HepG2 (cell line): ENCODE measurements at regions not wholly inside any gene's neighbourhood (a gene's known extent, or its start where the extent isn't known, plus 50 kb on each side); places are given as distances from the start of the nearest gene placed in this dataset.

Source experiments
- ATAC-seq: fragments of 200-7000 bp; cut with Tn5 transposase; 3 replicates; pipeline ENCODE4 v1.9.1; 2020; ENCODE audit warnings: mild to moderate bottlenecking, moderate library complexity
- BruUV-seq: library from RNA; stranded (reverse); fragments of 400-500 nt; replicated peaks from 2 replicates; lab custom pipeline; 2021; lab: Mats Ljungman, UMichigan
- CTCF ChIA-PET: fragments of 300-600 bp; formaldehyde crosslinking; extraction: SDS; loops from one replicate; lab custom pipeline; 2021; ENCODE audit warnings: low total read pairs, inconsistent platforms, low intra/inter-chr PET ratio; lab: Yijun Ruan, JAX
- POLR2A ChIA-PET: fragments of 350-600 bp; sonication (Branson Sonifier 250); formaldehyde crosslinking; loops from one replicate; lab custom pipeline; 2020; ENCODE audit warnings: antibody characterized with exemption, inconsistent platforms; lab: Yijun Ruan, JAX
- DNase-seq: peaks from one replicate; pipeline ENCODE4 v3.0.0-alpha.2; 2015; ENCODE audit warnings: low spot score
- FAIRE-seq: peaks from 3 replicates; lab custom pipeline; 2011; peaks lifted over from hg19 to GRCh38; lab: Jason Lieb, UNC
- H2AFZ ChIP-seq: one replicate; pipeline ENCODE4 v1.6.1; 2011; ENCODE audit warnings: low read length, inconsistent platforms
- H3K27ac ChIP-seq: fragments of 300-600 bp; 3 replicates; pipeline ENCODE4 v1.8.0; 2011; ENCODE audit warnings: mixed run types, mild to moderate bottlenecking, mixed read lengths, low read length, inconsistent platforms; ENCODE audit not compliant: insufficient read depth; ENCODE audit errors: extremely low read length
- H3K27me3 ChIP-seq, 2 experiments: fragments of 200-600 bp in 1 of 2; 2 replicates in 1 of 2; 3 replicates in 1 of 2; pipeline versions ENCODE4 v1.6.0 to v1.8.0; 2011; ENCODE audit warnings: low read length in 2 of 2, mild to moderate bottlenecking in 2 of 2, moderate library complexity in 2 of 2, inconsistent platforms in 1 of 2; ENCODE audit not compliant: insufficient read depth in 2 of 2, control insufficient read depth in 1 of 2
- H3K36me3 ChIP-seq, 2 experiments: fragments of 200-600 bp in 1 of 2; replicated peaks in 1 of 2; 2 replicates in 1 of 2; 3 replicates in 1 of 2; pipeline versions ENCODE4 v1.5.1 to v1.8.0; 2011; ENCODE audit warnings: low read length in 2 of 2, inconsistent platforms in 1 of 2; ENCODE audit not compliant: insufficient read depth in 2 of 2, control insufficient read depth in 1 of 2
- H3K4me1 ChIP-seq: 2 replicates; pipeline ENCODE4 v1.5.1; 2012; ENCODE audit warnings: low read length, inconsistent platforms; ENCODE audit not compliant: insufficient read depth
- H3K4me2 ChIP-seq: 2 replicates; pipeline ENCODE4 v1.6.0; 2011; ENCODE audit warnings: low read depth, low read length, inconsistent platforms
- H3K4me3 ChIP-seq, 3 experiments: fragments of 200-600 bp in 1 of 3; sonication (generic), shearing (Covaris generic) in 1 of 3; replicated peaks in 1 of 3; 2 replicates each; pipeline ENCODE4 v1.5.1; 2011 to 2016; ENCODE audit warnings: low read length in 3 of 3, inconsistent platforms in 2 of 3, low read depth in 2 of 3, mild to moderate bottlenecking in 2 of 3, control low read depth in 1 of 3, mixed read lengths in 1 of 3; ENCODE audit not compliant: insufficient read depth in 1 of 3
- H3K79me2 ChIP-seq: one replicate; pipeline ENCODE4 v1.6.1; 2011; ENCODE audit warnings: low read length, inconsistent platforms; ENCODE audit not compliant: insufficient read depth
- H3K9ac ChIP-seq: 2 replicates; pipeline ENCODE4 v1.6.0; 2011; ENCODE audit warnings: mild to moderate bottlenecking, low read depth, low read length, inconsistent platforms; ENCODE audit not compliant: insufficient read depth
- H3K9me3 ChIP-seq: 2 replicates; pipeline ENCODE4 v1.5.1; 2012; ENCODE audit warnings: mild to moderate bottlenecking, low read length
- H4K20me1 ChIP-seq: 2 replicates; pipeline ENCODE4 v1.6.0; 2011; ENCODE audit warnings: inconsistent platforms, mild to moderate bottlenecking, low read length, moderate library complexity; ENCODE audit not compliant: insufficient read depth
- NFE2L1 ChIP-seq: sonication (generic); formaldehyde crosslinking; IDR thresholded peaks from 2 replicates; pipeline ENCODE4 v1.4.0; 2020; ENCODE audit warnings: missing genetic modification reagents, mild to moderate bottlenecking, borderline replicate concordance
- PAX8 ChIP-seq: sonication (generic); formaldehyde crosslinking; IDR thresholded peaks from 2 replicates; pipeline ENCODE4 v1.8.0; 2022; ENCODE audit warnings: mild to moderate bottlenecking, missing genetic modification reagents, borderline replicate concordance
- PRDM10 ChIP-seq: sonication (generic); formaldehyde crosslinking; IDR thresholded peaks from 2 replicates; pipeline ENCODE4 v1.4.0; 2020; ENCODE audit warnings: low read depth, missing genetic modification reagents
- RFXAP ChIP-seq: sonication (generic); formaldehyde crosslinking; IDR thresholded peaks from 2 replicates; pipeline ENCODE4 v1.4.0; 2020; ENCODE audit warnings: missing genetic modification reagents, borderline replicate concordance
- RXRA ChIP-seq: sonication (generic); formaldehyde crosslinking; IDR thresholded peaks from 2 replicates; pipeline ENCODE4 v1.5.1; 2020; ENCODE audit warnings: missing genetic modification reagents
- SOX13 ChIP-seq, 3 experiments: fragments of 450-650 bp in 1 of 3; sonication (generic) in 1 of 3; formaldehyde crosslinking in 1 of 3; IDR thresholded peaks in 2 of 3; conservative IDR thresholded peaks in 1 of 3; 2 replicates each; pipeline versions ENCODE4 v1.5.0 to v1.6.1; 2016 to 2020; ENCODE audit warnings: antibody characterized with exemption in 1 of 3, mild to moderate bottlenecking in 1 of 3, missing compliant biosample characterization in 1 of 3, missing genetic modification reagents in 1 of 3, moderate library complexity in 1 of 3
- XRCC5 ChIP-seq: fragments of 200-400 bp; formaldehyde crosslinking; optimal IDR thresholded peaks from 2 replicates; pipeline ENCODE3; 2017; ENCODE audit warnings: mild to moderate bottlenecking, low read length
- ZNF17 ChIP-seq: sonication (generic); formaldehyde crosslinking; IDR thresholded peaks from 2 replicates; pipeline ENCODE4 v1.5.0; 2020; ENCODE audit warnings: mild to moderate bottlenecking, missing genetic modification reagents
- ZNF777 ChIP-seq: sonication (generic); formaldehyde crosslinking; IDR thresholded peaks from 2 replicates; pipeline ENCODE4 v1.4.0; 2020; ENCODE audit warnings: missing genetic modification reagents
- ZNF790 ChIP-seq: sonication (generic); formaldehyde crosslinking; IDR thresholded peaks from 2 replicates; pipeline ENCODE4 v1.8.0; 2022; ENCODE audit warnings: missing genetic modification reagents, mild to moderate bottlenecking, borderline replicate concordance
- WGBS: methylation state at CpG from one replicate; pipeline ENCODE4 v1.1.6; 2017; ENCODE audit warnings: low lambda C conversion rate; 5-methylcytosine and 5-hydroxymethylcytosine counted together
- in situ Hi-C: cut with HindIII; loops from 2 replicates; pipeline ENCODE4 v1.10.0; 2017; ENCODE audit warnings: low pct_unique_long_range_greater_than_20kb; ENCODE audit not compliant: extremely low pct_ligation_motif_present
- intact Hi-C: fragments of 100-400 bp; cut with micrococcal nuclease; formaldehyde crosslinking; loops from one replicate; pipeline ENCODE4 v1.10.0; 2022; ENCODE audit not compliant: unreplicated experiment
- TF ChIP-seq, protein P1 (sequence below), 2 experiments: sonication (generic) in 1 of 2; formaldehyde crosslinking in 1 of 2; IDR thresholded peaks; 2 replicates each; pipeline versions ENCODE4 v1.4.0 to v1.6.1; 2016 to 2020; ENCODE audit warnings: borderline replicate concordance in 1 of 2, low read depth in 1 of 2, mild to moderate bottlenecking in 1 of 2, missing genetic modification reagents in 1 of 2
- TF ChIP-seq, protein P2 (sequence below): sonication (generic); formaldehyde crosslinking; IDR thresholded peaks from 2 replicates; pipeline ENCODE4 v1.4.0; 2020; ENCODE audit warnings: low read depth, mild to moderate bottlenecking, missing genetic modification reagents
- TF ChIP-seq, protein P3 (sequence below): sonication (generic); formaldehyde crosslinking; IDR thresholded peaks from 2 replicates; pipeline ENCODE4 v1.5.0; 2020; ENCODE audit warnings: missing genetic modification reagents

- Histone ChIP-seq H2AFZ (no peak overlapping the region), H3K36me3 (no peaks in the 10 kb centered on the region), H3K4me2 (no peak overlapping the region), H3K27ac (no peak overlapping the region), H3K79me2 (no peaks in the 10 kb centered on the region), H3K4me1 (no peaks in the 10 kb centered on the region), H4K20me1 (no peaks in the 10 kb centered on the region), H3K9me3 (no peaks in the 10 kb centered on the region), H3K27me3 (no peaks in the 10 kb centered on the region), H3K4me3 (no peak overlapping the region), H3K9ac (no peak overlapping the region)
- TF ChIP-seq, protein P1, sequence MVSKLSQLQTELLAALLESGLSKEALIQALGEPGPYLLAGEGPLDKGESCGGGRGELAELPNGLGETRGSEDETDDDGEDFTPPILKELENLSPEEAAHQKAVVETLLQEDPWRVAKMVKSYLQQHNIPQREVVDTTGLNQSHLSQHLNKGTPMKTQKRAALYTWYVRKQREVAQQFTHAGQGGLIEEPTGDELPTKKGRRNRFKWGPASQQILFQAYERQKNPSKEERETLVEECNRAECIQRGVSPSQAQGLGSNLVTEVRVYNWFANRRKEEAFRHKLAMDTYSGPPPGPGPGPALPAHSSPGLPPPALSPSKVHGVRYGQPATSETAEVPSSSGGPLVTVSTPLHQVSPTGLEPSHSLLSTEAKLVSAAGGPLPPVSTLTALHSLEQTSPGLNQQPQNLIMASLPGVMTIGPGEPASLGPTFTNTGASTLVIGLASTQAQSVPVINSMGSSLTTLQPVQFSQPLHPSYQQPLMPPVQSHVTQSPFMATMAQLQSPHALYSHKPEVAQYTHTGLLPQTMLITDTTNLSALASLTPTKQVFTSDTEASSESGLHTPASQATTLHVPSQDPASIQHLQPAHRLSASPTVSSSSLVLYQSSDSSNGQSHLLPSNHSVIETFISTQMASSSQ (IDR thresholded peaks at IDR 0.05; ENCODE audit: low read depth), result no peak
- TF ChIP-seq, protein P1 (CRISPR knock-in tag; IDR thresholded peaks at IDR 0.05; ENCODE audit: borderline replicate concordance), result no peak
- TF ChIP-seq PRDM10 (no peak), NFE2L1 (CRISPR knock-in tag) (no peak), RFXAP (no peak), PAX8 (CRISPR knock-in tag) (no peak), ZNF777 (no peak), XRCC5 (no peak), RXRA (no peak), ZNF790 (CRISPR knock-in tag) (no peak), ZNF17 (no peak), SOX13 (IDR thresholded peaks at IDR 0.05) (no peak), SOX13 (CRISPR knock-in tag; conservative IDR thresholded peaks at IDR 0.05 in 1 of 2, IDR thresholded peaks at IDR 0.05 in 1 of 2) (no peak)
- TF ChIP-seq, protein P2, sequence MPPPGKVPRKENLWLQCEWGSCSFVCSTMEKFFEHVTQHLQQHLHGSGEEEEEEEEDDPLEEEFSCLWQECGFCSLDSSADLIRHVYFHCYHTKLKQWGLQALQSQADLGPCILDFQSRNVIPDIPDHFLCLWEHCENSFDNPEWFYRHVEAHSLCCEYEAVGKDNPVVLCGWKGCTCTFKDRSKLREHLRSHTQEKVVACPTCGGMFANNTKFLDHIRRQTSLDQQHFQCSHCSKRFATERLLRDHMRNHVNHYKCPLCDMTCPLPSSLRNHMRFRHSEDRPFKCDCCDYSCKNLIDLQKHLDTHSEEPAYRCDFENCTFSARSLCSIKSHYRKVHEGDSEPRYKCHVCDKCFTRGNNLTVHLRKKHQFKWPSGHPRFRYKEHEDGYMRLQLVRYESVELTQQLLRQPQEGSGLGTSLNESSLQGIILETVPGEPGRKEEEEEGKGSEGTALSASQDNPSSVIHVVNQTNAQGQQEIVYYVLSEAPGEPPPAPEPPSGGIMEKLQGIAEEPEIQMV (CRISPR knock-in tag), result no peak
- TF ChIP-seq, protein P3, sequence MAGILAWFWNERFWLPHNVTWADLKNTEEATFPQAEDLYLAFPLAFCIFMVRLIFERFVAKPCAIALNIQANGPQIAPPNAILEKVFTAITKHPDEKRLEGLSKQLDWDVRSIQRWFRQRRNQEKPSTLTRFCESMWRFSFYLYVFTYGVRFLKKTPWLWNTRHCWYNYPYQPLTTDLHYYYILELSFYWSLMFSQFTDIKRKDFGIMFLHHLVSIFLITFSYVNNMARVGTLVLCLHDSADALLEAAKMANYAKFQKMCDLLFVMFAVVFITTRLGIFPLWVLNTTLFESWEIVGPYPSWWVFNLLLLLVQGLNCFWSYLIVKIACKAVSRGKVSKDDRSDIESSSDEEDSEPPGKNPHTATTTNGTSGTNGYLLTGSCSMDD (CRISPR knock-in tag), result no peak
- no peak for ATAC-seq
- ChIA-PET POLR2A (no interaction called here), CTCF (no interaction called here)
- intact Hi-C loops, result no loop called here
- FAIRE-seq, result no peak
- no peak for DNase-seq
- WGBS, result 6% methylated on average over 1 of the region's 1 CpG
- BruUV-seq, result no TSS peak
- in situ Hi-C loops, result no loop called here
These were observed 228.0 kb upstream of the LDB2 start for GRCh38 chr4:17126321-17126966.
